ENCODE measurements at regions not wholly inside any gene's neighbourhood (a gene's known extent, or its start where the extent isn't known, plus 50 kb on each side); places are given as distances from the start of the nearest gene placed in this dataset.

- no peak for DNase-seq
These were observed 61.1 kb upstream of the TMEM196 start for GRCh38 chr7:19834566-19834965.

GRCh38 chr7:19830604-19831003 is 57.2 kb upstream of the TMEM196 start:
- DNase-seq, result no peak
